GM12874 (cell line): ENCODE measurements at regions not wholly inside any gene's neighbourhood (a gene's known extent, or its start where the extent isn't known, plus 50 kb on each side); places are given as distances from the start of the nearest gene placed in this dataset.

ENCODE experiments used
- CTCF ChIP-seq: IDR thresholded peaks from 2 replicates; pipeline ENCODE4 v1.5.1; 2011; ENCODE audit warnings: low read depth, mild to moderate bottlenecking, control low read depth, low read length, moderate library complexity; ENCODE audit not compliant: insufficient read depth

- TF ChIP-seq CTCF, result no peak
Observed at GRCh38 chr3:18016366-18016765, 273.9 kb upstream of the TBC1D5 start.

DNA sequence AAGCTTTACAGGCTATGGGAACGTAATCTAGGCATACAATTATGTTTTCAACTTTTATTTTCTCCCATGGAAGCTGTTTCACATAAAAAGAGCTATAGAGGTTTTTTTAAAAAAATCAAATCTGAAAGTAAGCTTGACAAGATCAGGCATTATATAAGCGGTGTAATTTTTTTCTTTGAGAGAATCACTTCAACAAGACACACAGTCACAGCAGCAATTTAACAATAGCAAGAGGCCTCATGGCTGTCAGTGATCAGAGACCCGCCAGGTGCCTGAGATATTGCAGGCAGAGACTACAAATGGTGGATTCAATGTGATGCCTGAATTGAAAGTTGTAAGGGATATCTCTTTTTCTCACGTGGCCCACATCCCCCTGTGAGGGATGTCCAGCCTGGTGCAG, 270.5 kb upstream of the TBC1D5 start:
- no peak for TF ChIP-seq CTCF

DNA sequence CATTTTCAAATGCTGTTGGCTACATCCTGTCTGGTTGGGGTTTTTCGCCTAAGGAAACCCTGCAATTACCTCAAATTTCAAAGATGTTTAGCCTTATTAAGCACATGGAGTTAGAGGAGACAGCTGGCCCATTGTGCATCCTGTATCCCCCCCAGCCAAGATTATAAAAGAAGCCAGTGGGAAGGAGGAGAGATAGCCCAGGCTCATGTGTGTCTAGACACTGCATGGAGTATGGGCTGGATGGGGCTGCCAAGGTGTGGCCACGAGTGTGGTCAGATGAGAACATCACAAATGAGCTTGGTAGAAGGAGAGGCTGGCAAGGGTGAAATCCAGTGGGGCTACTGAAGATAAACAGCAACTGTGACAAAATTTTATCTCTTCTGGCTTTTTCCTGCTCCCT, 270.0 kb upstream of the TBC1D5 start:
- no peak for TF ChIP-seq CTCF

DNA sequence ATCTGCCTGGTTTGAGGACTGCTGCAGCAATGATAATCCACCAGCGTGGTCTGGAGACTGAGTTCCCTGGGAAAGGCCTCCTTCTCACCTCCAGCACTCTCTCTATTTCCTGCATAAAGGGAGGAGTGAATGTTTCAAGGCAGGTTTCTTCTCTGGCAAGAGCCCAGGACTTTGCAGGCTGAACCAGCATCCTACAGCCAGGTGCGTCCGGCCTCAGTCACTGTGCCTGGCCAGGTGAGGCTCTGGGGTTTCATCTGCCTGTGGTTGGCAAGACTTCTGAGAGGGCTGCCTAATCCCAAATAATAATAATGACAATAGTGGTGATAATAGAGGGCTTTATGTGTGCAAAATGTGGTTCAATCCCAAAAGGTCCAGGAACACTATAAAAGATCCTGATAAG, 269.0 kb upstream of the TBC1D5 start:
- no peak for TF ChIP-seq CTCF

DNA sequence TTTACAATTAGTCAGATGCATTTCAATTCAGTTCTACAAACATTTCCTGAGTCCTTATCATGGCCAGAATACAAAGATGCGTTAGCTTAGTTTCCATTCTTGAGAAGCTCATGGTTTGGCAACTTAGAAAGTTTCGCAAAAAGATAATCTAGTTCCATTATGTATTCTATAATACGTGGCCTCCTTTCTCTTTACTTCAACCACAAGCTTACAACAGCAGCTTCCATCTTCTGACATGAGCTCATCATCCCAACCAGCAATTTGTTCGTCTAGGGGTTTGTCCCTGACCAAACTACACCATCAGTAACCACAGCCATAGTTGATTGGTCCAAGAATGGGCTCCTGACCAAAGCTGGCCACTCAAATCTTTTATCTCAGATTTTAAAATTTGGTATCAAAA, 267.6 kb upstream of the TBC1D5 start:
- TF ChIP-seq CTCF, result no peak

DNA sequence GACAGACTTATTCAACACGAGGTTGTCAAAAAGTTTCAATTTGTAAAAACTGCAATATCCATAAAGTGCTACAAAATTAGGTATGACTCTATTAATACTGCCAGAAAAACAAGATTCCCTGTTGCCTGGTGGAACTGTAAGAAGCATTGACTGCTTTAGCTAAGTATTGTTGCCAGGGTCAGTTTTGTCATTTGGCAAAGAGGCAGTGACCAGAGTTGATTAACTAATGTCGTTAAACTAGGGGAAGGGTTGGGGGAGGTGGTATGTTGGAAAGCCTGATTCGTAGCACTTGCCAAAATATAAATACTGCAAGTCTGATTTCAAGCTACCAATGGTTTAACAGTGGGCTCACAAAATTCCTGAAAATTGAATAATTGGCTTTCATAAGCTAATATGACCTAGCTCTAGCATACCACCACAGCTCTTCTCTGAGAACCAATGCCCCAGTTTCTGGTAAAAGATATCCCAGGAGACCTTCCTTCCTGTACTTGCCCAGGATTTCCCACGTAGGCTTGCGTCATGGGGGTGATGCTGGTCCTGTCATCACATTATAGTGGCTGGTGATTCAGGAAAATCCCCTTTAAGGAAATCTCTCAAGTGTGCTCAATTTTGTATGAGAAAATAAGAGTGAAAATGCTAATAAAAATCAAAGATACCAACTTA, 266.4 kb upstream of the TBC1D5 start:
- no peak for TF ChIP-seq CTCF

DNA sequence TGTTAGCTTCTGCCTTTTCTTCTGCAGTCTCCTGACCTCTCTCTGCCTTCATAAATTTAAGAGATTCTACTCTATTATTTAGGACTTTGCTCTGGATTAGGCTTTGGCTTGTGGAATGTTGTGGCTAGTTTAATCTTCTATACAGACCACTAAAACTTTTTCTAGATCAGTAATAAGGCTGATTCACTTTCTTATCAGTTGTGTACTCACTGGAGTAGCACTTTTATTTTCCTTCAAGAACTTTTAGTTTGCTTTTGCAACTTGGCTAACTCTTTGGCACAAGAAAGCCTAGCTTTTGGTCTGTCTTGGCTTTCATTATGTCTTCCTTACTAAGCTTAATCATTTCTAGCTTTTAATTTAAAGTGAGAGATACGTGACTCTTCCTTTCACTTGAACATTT, 265.5 kb upstream of the TBC1D5 start:
- TF ChIP-seq CTCF, result no peak

GRCh38 chr3:17995769-17996168, 253.3 kb upstream of the TBC1D5 start:
- no peak for TF ChIP-seq CTCF
